ENCODE measurements at regions not wholly inside any gene's neighbourhood (a gene's known extent, or its start where the extent isn't known, plus 50 kb on each side); places are given as distances from the start of the nearest gene placed in this dataset.
"Not testable (repeated sequence)": the region's sequence is repeated elsewhere in the genome, so short reads cannot be mapped to it uniquely, and the experiment has no call there.

DNA sequence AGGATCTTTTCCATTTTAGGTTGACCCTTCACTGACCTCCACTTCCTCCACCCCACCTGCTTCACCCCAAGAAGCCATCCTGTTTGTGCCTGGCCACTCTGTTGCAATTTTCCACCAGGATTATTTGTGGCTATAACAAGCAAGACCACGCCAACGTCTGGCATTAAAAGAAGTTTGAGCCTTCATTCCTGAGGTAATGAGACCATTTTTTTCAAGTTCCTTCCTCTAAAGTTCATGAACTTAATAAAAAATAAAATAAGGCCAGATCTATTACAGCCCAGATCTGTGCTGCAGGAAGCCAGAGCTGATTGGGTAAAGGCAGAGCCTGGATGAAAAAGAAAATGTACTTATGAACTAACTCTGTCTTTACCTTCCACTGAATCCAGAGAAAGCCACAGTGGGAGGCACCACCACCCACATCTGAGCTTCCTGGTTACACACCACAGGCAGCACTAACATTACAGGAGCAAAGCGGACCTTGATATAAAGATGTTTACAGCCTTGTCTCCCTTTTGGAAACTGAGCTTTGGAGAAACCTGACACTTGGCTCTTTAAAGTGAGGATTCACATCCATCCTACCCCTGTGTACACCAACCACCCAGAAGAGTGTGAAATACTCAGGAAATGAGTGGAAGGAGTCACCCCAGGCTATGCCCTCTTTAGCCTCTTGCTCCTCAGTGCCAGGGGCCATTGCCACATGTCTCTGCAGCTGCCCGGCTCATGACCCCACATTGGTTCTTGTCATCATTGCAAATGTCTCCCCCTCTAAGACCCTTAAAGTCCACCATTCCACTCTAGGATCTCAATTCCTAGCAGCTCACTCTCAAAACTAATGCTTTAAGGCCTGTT is 293.6 kb downstream of the PLPP3 start:
- in situ Hi-C loops (cut with MboI; ENCODE audit: low sequenced_read_pairs): no loop called here

DNA sequence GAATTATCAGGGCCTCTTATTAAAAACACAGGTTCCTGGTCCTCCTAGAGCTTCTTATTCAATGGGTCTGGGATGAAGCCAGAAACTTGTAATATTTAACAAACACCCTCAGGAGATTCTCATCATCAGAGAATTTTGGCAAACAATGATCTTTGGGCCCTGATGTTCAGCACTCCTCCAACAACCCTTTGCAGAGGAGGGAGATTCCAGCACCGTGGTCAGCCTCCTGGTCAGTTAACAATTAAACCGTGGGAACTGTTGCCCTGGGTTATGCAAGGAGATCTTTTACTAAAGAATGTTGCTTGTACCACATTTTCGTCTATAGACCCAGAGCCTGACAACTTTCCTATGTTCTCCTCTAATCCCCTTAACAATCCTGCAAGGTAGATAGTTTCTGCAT is 294.4 kb downstream of the PLPP3 start:
- in situ Hi-C loops (cut with MboI; ENCODE audit: low sequenced_read_pairs): no loop called here

DNA sequence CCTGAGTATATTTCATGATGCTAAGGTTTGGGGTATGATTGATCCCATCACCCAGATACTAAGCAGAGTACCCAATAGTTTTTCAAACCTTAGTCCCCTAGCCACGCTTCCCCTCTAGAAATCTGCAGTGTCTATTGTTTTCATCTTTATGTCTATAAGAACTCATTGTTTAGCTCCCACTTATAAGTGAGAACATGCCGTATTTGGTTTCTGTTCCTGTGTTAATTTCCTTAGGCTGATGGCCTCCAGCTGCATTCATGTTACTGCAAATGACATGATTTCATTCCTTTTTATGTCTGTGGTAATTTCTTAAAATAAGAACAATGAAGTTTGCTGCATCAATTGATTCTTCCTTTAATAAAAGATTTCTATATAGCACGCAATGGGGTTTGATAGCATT is 301.3 kb downstream of the PLPP3 start:
- in situ Hi-C loops (cut with MboI; ENCODE audit: low sequenced_read_pairs): no loop called here

DNA sequence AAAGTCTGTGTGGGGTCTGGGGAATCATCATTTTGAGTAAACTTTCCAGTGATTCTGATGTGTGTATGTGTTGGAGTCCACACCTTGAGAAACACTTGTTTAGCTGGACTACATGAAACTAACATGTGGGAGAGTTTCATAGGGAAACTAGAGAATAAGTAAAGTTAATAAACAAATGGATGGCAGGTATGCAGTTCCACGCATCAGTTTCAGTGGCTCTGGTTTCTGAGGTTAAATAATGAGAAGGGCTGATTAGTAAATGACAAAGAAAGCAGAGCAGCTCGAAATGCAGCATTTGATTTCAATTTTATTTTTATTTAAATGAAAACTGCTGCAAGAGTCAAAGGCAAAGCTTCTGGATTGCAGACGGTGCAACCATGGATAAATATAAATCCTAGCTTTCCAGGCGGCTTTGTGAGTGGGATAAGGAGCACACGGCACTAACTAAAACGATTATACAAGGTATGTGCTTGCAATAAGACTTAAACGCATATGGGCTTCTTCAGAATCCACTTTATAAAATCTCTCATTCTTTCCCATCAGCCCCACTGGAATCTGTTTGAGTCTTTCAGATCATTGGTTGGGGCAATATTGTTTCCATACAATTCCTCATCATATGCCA is 310.7 kb downstream of the PLPP3 start:
- in situ Hi-C loops (cut with MboI; ENCODE audit: low sequenced_read_pairs): no loop called here

DNA sequence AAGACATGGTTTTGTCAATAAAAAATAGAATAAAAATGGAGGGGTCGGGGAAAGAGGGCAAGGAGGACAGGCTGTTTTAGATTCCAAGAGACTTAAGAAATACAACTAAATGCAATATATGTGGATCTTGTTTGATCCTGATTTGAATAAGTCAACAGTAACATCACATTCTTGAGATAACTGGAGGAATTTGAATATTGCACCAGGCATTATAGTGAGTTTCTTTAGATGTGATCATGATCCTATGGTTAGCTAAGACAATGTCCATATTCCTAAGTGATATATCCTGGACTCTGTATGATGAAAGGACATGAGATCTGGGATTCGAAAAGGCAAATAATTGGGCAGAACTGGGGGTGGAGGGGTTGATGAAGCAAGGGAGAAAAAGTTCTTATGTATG is 311.8 kb downstream of the PLPP3 start:
- in situ Hi-C loops (cut with MboI; ENCODE audit: low sequenced_read_pairs): no loop called here

DNA sequence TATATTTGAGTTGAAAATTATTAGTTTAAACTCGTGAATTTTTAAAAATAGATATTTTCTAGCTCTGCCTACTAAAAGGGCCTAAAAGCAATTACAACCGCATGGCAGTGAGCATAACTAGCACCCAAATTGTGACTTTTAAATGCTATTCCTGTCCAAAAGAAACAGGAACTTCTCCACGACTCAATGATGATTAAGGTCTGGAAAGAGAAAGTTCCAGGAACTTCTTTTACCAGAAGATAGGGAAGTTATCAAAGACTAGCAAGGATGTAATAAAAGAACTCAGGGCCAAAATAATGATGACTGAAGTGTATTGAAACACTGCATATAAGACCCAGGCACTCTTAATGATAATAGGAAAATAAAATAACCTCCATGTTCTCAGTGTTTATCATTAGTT is 313.0 kb downstream of the PLPP3 start:
- in situ Hi-C loops (cut with MboI; ENCODE audit: low sequenced_read_pairs): no loop called here

DNA sequence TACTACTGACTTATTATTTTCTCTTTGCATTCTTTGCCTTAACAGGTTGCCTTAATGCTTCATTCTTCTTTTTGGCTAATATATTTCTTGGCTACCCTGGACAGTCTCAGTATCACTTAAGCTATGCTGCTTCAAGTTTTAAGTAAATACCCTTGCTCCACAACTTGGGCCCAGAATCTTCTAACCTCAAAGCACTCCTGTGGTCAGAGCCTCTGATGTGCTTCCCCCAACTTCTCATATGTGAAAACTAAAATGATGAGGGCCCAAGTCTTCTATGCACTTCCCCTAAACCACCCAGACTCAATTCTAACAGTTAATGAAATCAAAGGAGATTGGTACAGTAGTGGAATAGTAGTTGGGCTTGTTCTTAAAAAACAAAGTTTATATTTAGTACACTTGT is 314.1 kb downstream of the PLPP3 start:
- in situ Hi-C loops (cut with MboI; ENCODE audit: low sequenced_read_pairs): no loop called here

DNA sequence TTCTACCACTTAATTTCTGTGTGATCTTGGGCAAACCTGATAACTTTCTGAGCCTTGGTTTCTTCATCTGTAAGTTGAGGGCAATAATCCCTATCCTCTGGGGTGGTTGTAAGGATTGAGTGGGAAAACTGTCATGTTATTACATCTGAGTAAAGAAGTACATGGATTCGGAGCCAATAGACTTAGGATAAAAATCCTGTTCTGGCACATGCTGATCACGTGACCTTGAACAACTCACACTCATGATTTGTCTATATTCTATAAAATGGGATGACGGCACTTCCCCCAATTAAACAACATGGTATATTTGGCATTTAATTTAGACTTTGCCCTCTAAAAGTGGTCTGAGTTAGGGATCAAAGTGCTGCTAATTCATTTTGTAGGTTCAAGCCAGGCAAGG is 315.5 kb downstream of the PLPP3 start:
- in situ Hi-C loops (cut with MboI; ENCODE audit: low sequenced_read_pairs): no loop called here

DNA sequence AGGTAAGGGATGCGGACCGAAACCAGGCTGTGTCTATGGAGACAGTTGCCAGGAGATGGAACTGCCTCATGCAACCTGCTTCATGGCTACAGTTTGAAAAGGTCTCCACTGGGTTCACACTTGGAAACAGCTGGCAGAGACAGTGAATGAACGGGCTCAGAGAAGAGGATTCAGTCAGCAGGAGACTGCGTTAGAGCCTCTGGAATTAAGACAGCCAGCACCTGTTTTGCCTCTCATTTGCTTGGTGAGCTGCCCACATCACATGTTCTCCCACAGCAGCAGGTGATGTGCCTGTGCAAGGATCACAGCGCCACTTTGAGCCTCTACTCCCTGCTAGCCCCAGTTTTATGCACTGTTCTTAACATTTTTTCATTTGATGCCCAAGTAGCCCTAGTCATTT is 321.0 kb downstream of the PLPP3 start:
- in situ Hi-C loops (cut with MboI; ENCODE audit: low sequenced_read_pairs): no loop called here

DNA sequence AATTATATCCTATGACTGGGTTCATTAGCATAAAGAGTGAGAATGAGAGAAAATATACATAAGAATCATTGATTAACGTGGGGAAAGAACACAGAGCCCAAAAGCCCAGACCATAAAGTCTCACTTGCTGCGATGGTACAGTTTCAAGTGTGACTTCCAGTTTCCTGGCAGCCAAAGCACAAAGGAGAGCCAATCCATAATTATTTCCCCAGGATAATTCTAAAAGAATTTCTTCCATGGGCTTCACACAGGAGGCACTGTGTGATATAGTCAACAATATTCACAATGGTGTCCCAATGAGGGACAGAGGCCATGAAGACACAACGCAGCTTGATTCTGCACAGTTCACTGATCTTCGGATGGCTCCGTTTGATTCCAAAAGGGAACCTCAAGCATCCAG is 321.6 kb downstream of the PLPP3 start:
- in situ Hi-C loops (cut with MboI; ENCODE audit: low sequenced_read_pairs): no loop called here

DNA sequence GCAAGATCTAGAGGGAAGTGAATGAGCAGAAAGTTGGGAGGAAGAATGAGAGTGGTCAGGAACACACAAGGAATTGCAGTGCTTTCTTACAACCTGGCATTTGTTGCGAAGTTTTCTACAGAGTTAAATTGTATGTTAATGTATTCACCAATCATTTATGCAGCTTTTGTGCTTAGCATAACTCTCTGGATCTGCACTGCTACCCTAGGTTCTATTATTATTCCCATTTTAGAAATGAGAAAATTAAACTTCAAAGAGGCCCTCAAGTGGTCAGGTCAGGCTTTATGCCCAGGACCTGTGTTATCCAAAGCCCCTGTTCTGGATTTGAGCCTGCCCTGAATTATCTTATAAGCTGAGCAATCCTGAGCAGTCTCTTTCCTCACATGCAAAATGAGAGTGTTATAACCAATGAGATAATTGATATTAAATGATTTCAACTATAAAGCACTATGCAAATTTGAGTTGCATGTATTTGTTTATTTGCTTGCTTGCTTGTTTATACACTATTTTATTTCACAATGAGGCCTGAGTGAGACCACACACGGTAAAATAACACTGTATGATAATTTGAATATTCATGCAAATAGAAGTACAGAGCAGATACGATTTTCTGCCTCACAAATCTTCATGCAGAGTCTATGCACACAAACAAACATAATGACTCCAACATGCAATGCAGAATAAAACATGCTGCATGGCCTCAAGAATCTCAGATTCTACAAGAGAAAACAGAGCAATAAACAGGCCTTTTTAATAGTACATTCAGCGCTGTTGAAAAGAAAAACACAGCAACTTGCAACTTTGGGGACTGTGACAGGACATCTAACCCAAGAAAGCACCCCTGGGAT is 323.0 kb downstream of the PLPP3 start:
- in situ Hi-C loops (cut with MboI; ENCODE audit: low sequenced_read_pairs): no loop called here

DNA sequence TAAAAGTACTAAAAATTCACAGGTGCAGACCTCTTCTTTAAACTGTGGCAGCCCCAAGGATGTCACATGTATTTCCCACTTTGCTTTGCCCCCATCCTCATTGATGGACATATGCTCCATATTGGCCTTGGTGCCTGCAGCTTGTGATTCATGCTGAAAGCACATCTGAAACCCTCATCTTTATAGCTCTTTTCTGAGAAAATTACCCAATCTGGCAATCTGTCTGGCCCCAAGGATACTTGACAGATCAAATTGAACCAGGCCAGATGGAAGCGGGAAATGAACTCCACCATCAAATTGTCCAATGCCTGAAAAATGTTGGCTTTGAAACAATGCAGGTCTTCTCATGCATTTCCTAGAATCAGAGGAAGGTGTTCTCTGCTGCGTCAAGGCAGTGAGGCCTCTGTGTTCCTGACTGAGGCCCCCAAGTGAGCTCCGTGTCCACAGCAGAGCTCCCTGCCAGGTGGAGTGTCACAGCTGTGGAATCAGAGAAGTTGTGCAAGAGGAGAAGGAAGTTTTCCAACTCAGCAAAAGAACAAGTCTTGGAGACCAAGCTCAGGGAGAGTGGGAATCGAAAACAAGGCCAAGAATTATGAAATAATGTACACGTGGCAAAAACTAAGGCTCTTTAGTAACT is 323.7 kb downstream of the PLPP3 start:
- in situ Hi-C loops (cut with MboI; ENCODE audit: low sequenced_read_pairs): no loop called here

DNA sequence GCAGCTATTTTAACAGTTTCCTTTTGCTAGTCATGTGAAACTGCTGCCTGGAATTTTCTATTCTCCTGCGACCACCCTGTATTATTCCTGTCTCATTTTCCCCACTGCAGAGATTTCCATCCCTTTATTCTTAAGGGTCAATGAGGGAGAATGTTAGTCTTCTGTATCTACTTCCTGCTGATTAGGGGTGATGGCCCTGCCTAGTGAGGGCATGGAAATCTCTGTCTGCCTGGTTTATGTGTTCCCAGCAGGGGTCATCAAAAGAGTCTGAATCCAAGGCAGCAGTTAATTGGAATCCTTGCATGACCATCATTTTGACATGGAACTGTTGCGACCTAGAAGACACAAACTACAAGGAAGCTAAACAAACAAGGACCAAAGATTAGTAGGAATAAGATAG is 325.2 kb downstream of the PLPP3 start:
- in situ Hi-C loops (cut with MboI; ENCODE audit: low sequenced_read_pairs): no loop called here

DNA sequence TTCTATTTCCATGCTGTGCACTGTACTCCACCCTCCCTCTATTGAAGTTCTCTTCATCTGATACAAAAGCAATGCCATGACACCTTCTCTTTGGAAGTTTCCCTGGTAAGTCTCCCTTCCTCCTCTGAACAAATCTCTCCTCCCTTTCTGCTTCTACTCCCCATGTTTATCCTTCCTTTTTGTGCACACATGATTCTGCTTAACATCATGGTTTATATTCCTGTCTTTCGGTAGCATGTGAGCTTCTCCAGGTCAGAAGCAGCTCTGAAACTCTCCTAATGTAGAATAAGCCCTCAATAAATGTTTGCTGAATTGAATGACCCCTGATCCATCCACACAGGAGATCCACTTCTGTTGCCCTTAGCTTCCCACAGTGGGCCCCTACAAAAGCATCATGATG is 328.6 kb downstream of the PLPP3 start:
- in situ Hi-C loops (cut with MboI; ENCODE audit: low sequenced_read_pairs): no loop called here

DNA sequence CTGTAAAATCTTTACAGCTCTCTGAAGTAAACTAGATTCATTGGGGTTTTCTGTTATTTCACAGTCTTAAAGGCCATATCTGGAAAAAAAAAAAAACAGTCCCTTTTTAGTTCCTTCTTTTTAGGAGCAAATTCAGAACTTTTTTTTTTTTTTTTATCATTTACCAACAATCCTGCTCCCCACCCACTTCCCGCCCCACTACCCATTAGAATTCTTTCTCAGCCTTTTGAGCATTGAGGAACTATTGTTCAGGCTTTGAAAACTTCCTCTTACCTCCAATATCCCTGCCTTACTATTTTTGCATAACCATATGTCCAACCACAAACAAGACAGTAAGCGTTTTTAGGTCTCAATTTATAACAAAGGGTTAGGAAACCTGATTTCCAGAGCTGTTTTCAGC is 330.1 kb downstream of the PLPP3 start:
- in situ Hi-C loops (cut with MboI; ENCODE audit: low sequenced_read_pairs): no loop called here

DNA sequence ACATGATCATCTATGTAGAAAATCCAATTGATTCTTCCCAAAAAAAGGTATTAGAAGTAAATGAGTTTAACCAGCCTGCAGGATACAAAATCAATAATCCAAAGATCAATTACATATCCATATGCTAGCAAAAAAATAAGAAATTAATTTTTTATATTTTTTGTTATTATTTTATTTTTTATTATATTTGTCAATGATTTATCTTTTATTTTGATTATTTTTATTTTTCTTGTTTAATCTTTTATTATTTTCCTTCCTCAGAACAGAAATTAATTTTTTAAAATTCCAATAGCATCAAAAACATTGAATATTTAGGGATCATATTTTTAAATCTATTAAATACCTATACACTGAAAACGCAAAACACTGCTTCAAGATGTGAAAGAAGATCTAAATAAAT is 331.2 kb downstream of the PLPP3 start:
- in situ Hi-C loops (cut with MboI; ENCODE audit: low sequenced_read_pairs): no loop called here

DNA sequence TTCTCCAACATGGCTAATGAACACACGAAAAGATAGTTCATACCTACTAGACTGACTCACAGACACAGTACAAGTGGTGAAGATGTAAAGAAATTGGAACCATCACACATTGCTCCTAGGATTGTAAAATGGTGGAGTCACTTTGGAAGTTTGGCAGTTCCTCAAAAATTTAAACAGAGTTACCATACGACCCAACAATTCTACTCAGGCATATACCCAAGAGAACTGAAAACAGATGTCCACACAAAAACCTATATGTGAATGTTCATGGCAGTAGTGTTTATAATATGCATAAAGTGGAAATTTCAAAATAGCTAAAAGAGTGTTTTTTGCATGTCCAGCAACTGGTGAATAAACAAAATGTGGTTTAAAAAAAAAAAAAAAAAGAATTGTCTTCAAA is 332.6 kb downstream of the PLPP3 start:
- in situ Hi-C loops (cut with MboI; ENCODE audit: low sequenced_read_pairs): not testable (repeated sequence)

DNA sequence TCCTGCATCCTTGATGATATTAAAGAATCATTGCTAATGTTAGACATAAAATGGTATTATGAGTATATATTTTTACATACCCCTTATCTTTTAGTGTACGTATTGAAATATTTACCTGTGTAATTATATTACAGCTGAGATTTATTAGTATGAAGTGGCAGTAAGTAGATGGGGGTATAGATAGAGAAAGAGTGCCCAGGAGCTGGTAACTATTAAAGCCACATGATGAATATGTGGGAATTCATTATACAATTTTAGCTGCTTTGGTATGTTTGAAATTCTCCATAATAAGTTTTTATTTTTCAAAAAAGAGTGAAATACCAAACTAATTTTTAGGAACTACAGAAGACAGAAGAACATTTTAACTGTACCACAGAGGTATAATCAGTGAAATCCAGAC is 339.0 kb downstream of the PLPP3 start:
- in situ Hi-C loops (cut with MboI; ENCODE audit: low sequenced_read_pairs): no loop called here

DNA sequence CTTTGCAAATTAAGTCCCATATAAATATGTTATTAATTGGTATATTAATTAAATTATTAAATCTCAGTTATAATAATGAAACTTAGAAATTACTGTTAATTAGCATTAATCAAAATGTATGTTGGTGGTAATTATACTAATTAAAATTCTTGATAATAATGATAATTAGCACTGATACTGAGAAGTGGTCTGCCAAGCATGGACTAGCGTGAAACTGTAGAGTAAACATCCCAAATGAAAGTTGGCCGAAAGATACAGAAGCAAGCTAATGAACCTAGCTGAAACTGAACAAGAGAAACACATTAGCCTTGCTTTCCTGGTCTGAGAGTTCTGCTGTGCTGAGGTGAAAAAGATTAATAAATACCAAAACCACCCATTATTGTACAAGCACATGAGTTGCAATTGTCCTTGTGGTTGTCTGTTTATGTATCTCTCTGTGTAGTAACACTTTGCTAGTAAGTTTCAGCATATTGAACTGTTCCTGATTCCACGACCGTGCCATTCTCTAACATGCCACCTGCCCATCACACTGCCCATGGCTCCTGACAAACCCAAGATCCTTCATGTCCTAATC is 341.8 kb downstream of the PLPP3 start:
- in situ Hi-C loops (cut with MboI; ENCODE audit: low sequenced_read_pairs): no loop called here

DNA sequence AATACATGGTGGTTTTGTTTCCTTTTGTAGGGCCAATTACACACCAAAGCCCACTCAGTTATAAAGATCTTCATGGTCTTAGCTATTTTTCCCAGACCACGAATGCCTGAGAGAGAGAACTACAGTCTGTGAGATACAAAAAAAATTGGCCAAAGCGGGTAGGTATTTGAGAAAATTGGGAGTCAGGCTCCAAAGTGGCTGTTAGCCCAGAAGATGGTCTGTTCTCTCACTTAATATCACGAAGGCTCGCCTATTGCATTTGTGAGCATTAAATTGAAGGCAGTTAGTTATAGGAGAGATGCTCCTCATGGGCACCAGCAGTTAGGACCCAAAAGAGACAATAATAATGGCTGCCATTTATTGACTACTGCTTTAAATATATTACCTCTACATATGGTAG is 342.7 kb downstream of the PLPP3 start:
- in situ Hi-C loops (cut with MboI; ENCODE audit: low sequenced_read_pairs): no loop called here

DNA sequence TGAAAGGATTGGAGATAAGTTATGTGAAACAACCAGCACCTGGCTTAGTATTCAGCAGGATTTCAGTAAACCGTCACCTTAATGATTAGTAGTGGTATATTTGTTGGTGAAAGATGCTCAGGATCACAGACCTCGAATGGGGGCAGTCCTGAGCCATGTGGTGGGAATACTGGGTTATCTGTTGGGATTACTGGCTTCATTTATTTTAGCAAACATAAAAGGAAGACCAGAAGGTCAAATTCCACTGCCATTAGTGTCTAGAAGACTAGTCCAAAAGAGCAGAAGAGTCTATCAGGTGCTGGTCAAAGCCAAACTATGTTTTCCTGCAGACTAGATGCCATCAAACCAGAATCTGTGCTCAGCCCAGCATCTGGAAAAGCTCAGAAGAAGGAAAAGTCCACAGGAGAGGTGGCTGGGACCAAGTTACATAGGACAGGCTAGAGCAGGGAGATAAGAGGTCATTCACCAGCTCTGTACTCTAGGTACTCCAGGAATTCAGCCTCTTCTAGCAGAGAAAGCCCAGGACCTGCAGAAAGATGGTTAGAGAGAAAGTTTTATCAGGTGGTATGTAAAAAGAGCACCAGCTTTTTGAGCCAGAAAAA is 343.4 kb downstream of the PLPP3 start:
- in situ Hi-C loops (cut with MboI; ENCODE audit: low sequenced_read_pairs): no loop called here
